H1 (cell line): ENCODE measurements at regions not wholly inside any gene's neighbourhood (a gene's known extent, or its start where the extent isn't known, plus 50 kb on each side); places are given as distances from the start of the nearest gene placed in this dataset.

Source experiments
- CTCF ChIA-PET: fragments of 300-600 bp; sonication (Branson Sonifier 250); formaldehyde crosslinking; loops from one replicate; lab custom pipeline; 2021; ENCODE audit not compliant: partially characterized antibody; lab: Charles Lee
- POLR2A ChIA-PET: fragments of 300-600 bp; sonication (Branson Sonifier 250); formaldehyde crosslinking; loops from one replicate; lab custom pipeline; 2021; ENCODE audit warnings: inconsistent platforms; ENCODE audit not compliant: partially characterized antibody; lab: Charles Lee
- DNase-seq, 2 experiments: peaks; one replicate each; pipeline versions ENCODE4 v3.0.0 to v3.0.0-alpha.2; 2010 to 2022; ENCODE audit warnings: low spot score in 2 of 2, low read depth in 1 of 2, mixed read lengths in 1 of 2
- FAIRE-seq: peaks from 2 replicates; lab custom pipeline; 2011; peaks lifted over from hg19 to GRCh38; lab: Jason Lieb, UNC
- H2AFZ ChIP-seq: 2 replicates; pipeline ENCODE4 v1.8.1; 2012; ENCODE audit warnings: low read length, inconsistent platforms
- H2AK5ac ChIP-seq: 2 replicates; pipeline ENCODE4 v1.6.1; 2013; ENCODE audit warnings: low read depth, low read length
- H2BK120ac ChIP-seq: replicated peaks from 2 replicates; pipeline ENCODE3; 2013; ENCODE audit warnings: low read depth, low read length, inconsistent platforms
- H2BK12ac ChIP-seq: 2 replicates; pipeline ENCODE4 v1.6.1; 2013; ENCODE audit warnings: low read depth, low read length
- H2BK15ac ChIP-seq: 2 replicates; pipeline ENCODE4 v1.6.1; 2013; ENCODE audit warnings: low read length
- H2BK20ac ChIP-seq: 2 replicates; pipeline ENCODE4 v1.6.1; 2013; ENCODE audit warnings: low read length
- H2BK5ac ChIP-seq: 2 replicates; pipeline ENCODE4 v1.6.1; 2013; ENCODE audit warnings: low read depth, low read length
- H3K14ac ChIP-seq: 2 replicates; pipeline ENCODE4 v1.6.1; 2013; ENCODE audit warnings: inconsistent platforms; ENCODE audit not compliant: insufficient read length
- H3K18ac ChIP-seq: 2 replicates; pipeline ENCODE4 v1.6.1; 2013; ENCODE audit warnings: low read length; ENCODE audit errors: extremely low read depth
- H3K23ac ChIP-seq: 2 replicates; pipeline ENCODE4 v1.6.1; 2013; ENCODE audit warnings: inconsistent platforms; ENCODE audit not compliant: insufficient read length
- H3K23me2 ChIP-seq: 2 replicates; pipeline ENCODE4 v1.6.1; 2013; ENCODE audit warnings: low read depth, low read length
- H3K27ac ChIP-seq: 2 replicates; pipeline ENCODE4 v1.6.1; 2011; ENCODE audit warnings: low read depth, low read length, inconsistent platforms
- H3K27me3 ChIP-seq, 4 experiments: replicated peaks in 1 of 4; 1 replicate in 1 of 4; 2 replicates in 3 of 4; pipeline versions ENCODE4 v1.6.1 to v1.8.1; 2011 to 2013; ENCODE audit warnings: low read length in 3 of 4, mild to moderate bottlenecking in 3 of 4, inconsistent platforms in 2 of 4, mixed read lengths in 2 of 4, moderate library complexity in 1 of 4; ENCODE audit not compliant: control insufficient read depth in 3 of 4, insufficient read depth in 3 of 4; ENCODE audit errors: extremely low read depth in 1 of 4
- H3K36me3 ChIP-seq, 4 experiments: 2 replicates each; pipeline versions ENCODE4 v1.6.1 to v1.8.1; 2011 to 2013; ENCODE audit warnings: mild to moderate bottlenecking in 4 of 4, low read length in 3 of 4, moderate library complexity in 2 of 4, control low read depth in 1 of 4, inconsistent platforms in 1 of 4; ENCODE audit not compliant: insufficient read depth in 4 of 4, control insufficient read depth in 2 of 4
- H3K4ac ChIP-seq: replicated peaks from 2 replicates; pipeline ENCODE3; 2013; ENCODE audit warnings: low read length, low read depth, mixed read lengths, inconsistent platforms; ENCODE audit not compliant: insufficient read length
- H3K4me1 ChIP-seq, 4 experiments: replicated peaks in 1 of 4; 1 replicate in 1 of 4; 2 replicates in 3 of 4; pipeline versions ENCODE4 v1.6.1 to v1.8.1; 2011 to 2013; ENCODE audit warnings: low read length in 3 of 4, inconsistent platforms in 2 of 4, mixed read lengths in 1 of 4; ENCODE audit not compliant: insufficient read depth in 4 of 4, control insufficient read depth in 3 of 4
- H3K4me2 ChIP-seq, 2 experiments: 2 replicates each; pipeline versions ENCODE4 v1.6.1 to v1.8.1; 2011 to 2013; ENCODE audit warnings: low read depth in 2 of 2, low read length in 2 of 2, control low read depth in 1 of 2, inconsistent platforms in 1 of 2, mild to moderate bottlenecking in 1 of 2; ENCODE audit not compliant: insufficient read depth in 1 of 2
- H3K4me3 ChIP-seq, 4 experiments: fragments of 200-600, 300-600 bp in 1 of 4; sonication (generic), shearing (Covaris generic), sonication (Bioruptor Twin) in 1 of 4; 2 replicates each; pipeline versions ENCODE4 v1.5.1 to v1.8.1; 2011 to 2016; ENCODE audit warnings: low read length in 4 of 4, low read depth in 3 of 4, control low read depth in 2 of 4, inconsistent platforms in 2 of 4, mild to moderate bottlenecking in 2 of 4, mixed read lengths in 1 of 4, moderate library complexity in 1 of 4; ENCODE audit not compliant: insufficient read depth in 2 of 4; ENCODE audit errors: extremely low read depth in 1 of 4
- H3K56ac ChIP-seq: replicated peaks from 2 replicates; pipeline ENCODE3; 2013; ENCODE audit warnings: low read depth, mild to moderate bottlenecking, mixed read lengths, low read length, inconsistent platforms; ENCODE audit not compliant: insufficient read length
- H3K79me1 ChIP-seq: 2 replicates; pipeline ENCODE4 v1.6.1; 2013; ENCODE audit warnings: low read depth, low read length, control low read depth
- H3K79me2 ChIP-seq, 2 experiments: 2 replicates each; pipeline versions ENCODE4 v1.6.1 to v1.8.1; 2012 to 2013; ENCODE audit warnings: low read length in 2 of 2, mild to moderate bottlenecking in 2 of 2, inconsistent platforms in 1 of 2; ENCODE audit not compliant: insufficient read depth in 2 of 2, control insufficient read depth in 1 of 2
- H3K9ac ChIP-seq, 4 experiments: replicated peaks in 1 of 4; 1 replicate in 1 of 4; 2 replicates in 3 of 4; pipeline versions ENCODE4 v1.6.1 to v1.8.1; 2011 to 2013; ENCODE audit warnings: low read depth in 3 of 4, low read length in 3 of 4, control low read depth in 2 of 4, mild to moderate bottlenecking in 2 of 4, moderate library complexity in 2 of 4, inconsistent platforms in 1 of 4; ENCODE audit errors: extremely low read depth in 1 of 4
- H3K9me3 ChIP-seq, 2 experiments: 2 replicates each; pipeline versions ENCODE4 v1.6.1 to v1.8.1; 2012 to 2013; ENCODE audit warnings: mild to moderate bottlenecking in 2 of 2, moderate library complexity in 2 of 2, control low read depth in 1 of 2, inconsistent platforms in 1 of 2, low read depth in 1 of 2, low read length in 1 of 2, mixed read lengths in 1 of 2; ENCODE audit not compliant: insufficient read depth in 2 of 2
- H4K20me1 ChIP-seq, 2 experiments: replicated peaks in 1 of 2; 2 replicates each; pipeline versions ENCODE3 to v1.8.1; 2011 to 2013; ENCODE audit warnings: inconsistent platforms in 2 of 2, low read length in 2 of 2, mild to moderate bottlenecking in 1 of 2; ENCODE audit not compliant: insufficient read depth in 2 of 2, control insufficient read depth in 1 of 2
- H4K5ac ChIP-seq: 2 replicates; pipeline ENCODE4 v1.6.1; 2013; ENCODE audit warnings: low read length, low read depth, mixed read lengths, inconsistent platforms; ENCODE audit not compliant: insufficient read length
- H4K8ac ChIP-seq: 2 replicates; pipeline ENCODE4 v1.8.0; 2013; ENCODE audit warnings: mild to moderate bottlenecking, moderate library complexity, low read length, inconsistent platforms; ENCODE audit not compliant: insufficient read depth; ENCODE audit errors: extremely low read depth
- H4K91ac ChIP-seq: replicated peaks from 2 replicates; pipeline ENCODE3; 2013; ENCODE audit warnings: low read length, mixed read lengths, inconsistent platforms; ENCODE audit not compliant: insufficient read length
- CBX5 ChIP-seq: fragments of 300-800, 300-1000 bp; sonication (generic); IDR thresholded peaks from 2 replicates; pipeline ENCODE4 v1.7.1; 2016; ENCODE audit warnings: antibody characterized with exemption, low read length, low read depth
- EGR1 ChIP-seq: IDR thresholded peaks from 2 replicates; pipeline ENCODE4 v1.6.1; 2011; ENCODE audit warnings: low read depth, low read length, borderline replicate concordance
- GABPA ChIP-seq: IDR thresholded peaks from 2 replicates; pipeline ENCODE4 v1.6.1; 2011; ENCODE audit warnings: mild to moderate bottlenecking, low read length, moderate library complexity, borderline replicate concordance; ENCODE audit not compliant: insufficient read depth
- HDAC2 ChIP-seq, 2 experiments: fragments of 300-600 bp in 1 of 2; sonication (generic) in 1 of 2; IDR thresholded peaks; 2 replicates each; pipeline ENCODE4 v1.6.1; 2011 to 2012; ENCODE audit warnings: low read depth in 2 of 2, low read length in 2 of 2, mild to moderate bottlenecking in 2 of 2, moderate library complexity in 2 of 2, borderline replicate concordance in 1 of 2, inconsistent platforms in 1 of 2
- HDAC6 ChIP-seq: IDR thresholded peaks from one replicate; pipeline ENCODE4 v1.7.1; 2012; ENCODE audit warnings: low read depth, mild to moderate bottlenecking, inconsistent platforms, low read length, moderate library complexity
- YY1 ChIP-seq: IDR thresholded peaks from 2 replicates; pipeline ENCODE4 v1.6.1; 2011; ENCODE audit warnings: low read depth, mild to moderate bottlenecking, low read length
- WGBS, 2 experiments: shearing (Covaris generic) in 1 of 2; methylation state at CpG; one replicate each; pipeline versions ENCODE4 v1.1.6 to v1.1.7; 2013 to 2015; ENCODE audit warnings: low lambda C conversion rate in 2 of 2, mixed read lengths in 2 of 2, inconsistent platforms in 1 of 2, low coverage in 1 of 2, missing lambda C conversion rate in 1 of 2; ENCODE audit not compliant: insufficient replicate concordance in 2 of 2, insufficient coverage in 1 of 2, insufficient read length in 1 of 2; ENCODE audit errors: extremely low coverage in 1 of 2, missing lambda C conversion rate in 1 of 2; 5-methylcytosine and 5-hydroxymethylcytosine counted together
- TF ChIP-seq, protein P1 (sequence below), 3 experiments: IDR thresholded peaks; 1 replicate in 2 of 3; 2 replicates in 1 of 3; pipeline versions ENCODE4 v1.5.1 to v1.6.1; 2011; ENCODE audit warnings: low read length in 3 of 3, mild to moderate bottlenecking in 3 of 3, inconsistent platforms in 2 of 3, low read depth in 1 of 3, moderate library complexity in 1 of 3; ENCODE audit not compliant: insufficient read depth in 1 of 3; ENCODE audit errors: control extremely low read depth in 1 of 3
- TF ChIP-seq, protein P2 (sequence below): IDR thresholded peaks from 2 replicates; pipeline ENCODE4 v1.6.1; 2012; ENCODE audit warnings: low read length, inconsistent platforms
- TF ChIP-seq, protein P3 (sequence below): IDR thresholded peaks from 2 replicates; pipeline ENCODE4 v1.6.1; 2011; ENCODE audit warnings: low read depth, mild to moderate bottlenecking, low read length; ENCODE audit not compliant: insufficient read depth

DNA sequence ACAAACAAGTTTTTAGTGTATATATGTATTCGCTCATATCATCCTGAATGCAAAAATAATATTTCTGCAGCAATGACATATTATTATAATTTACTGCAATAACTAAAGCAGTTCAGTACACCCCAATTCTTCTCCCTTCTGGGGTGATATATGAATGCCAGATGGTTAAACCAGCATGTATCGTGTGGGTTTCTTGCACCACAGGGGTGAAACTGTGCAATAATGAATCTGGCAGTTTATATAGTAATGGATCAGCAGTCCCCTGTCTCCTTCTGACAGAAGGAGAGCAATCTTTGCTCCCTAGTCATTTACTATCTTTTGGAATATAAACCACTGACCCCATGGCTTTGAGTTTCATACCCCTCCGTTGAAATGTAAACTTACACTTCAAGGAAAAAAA, 228.6 kb upstream of the KLHL1 start:
- no peaks in the 10 kb centered on the region for H3K9me3 ChIP-seq
- FAIRE-seq (no peak), DNase-seq (no peak)
- H3K4me1 ChIP-seq, result no peaks in the 10 kb centered on the region
- no peak overlapping the region for H2AFZ ChIP-seq
- H4K20me1 ChIP-seq, result no peaks in the 10 kb centered on the region
- no peak overlapping the region for H3K4ac ChIP-seq
- H3K18ac ChIP-seq, result no peak overlapping the region
- H2BK15ac ChIP-seq, result no peak overlapping the region
- no peaks in the 10 kb centered on the region for H3K36me3 ChIP-seq
- no peaks in the 10 kb centered on the region for H3K23me2 ChIP-seq
- H4K91ac ChIP-seq, result no peak overlapping the region
- no peak overlapping the region for H2BK120ac ChIP-seq
- H2BK20ac ChIP-seq, result no peak overlapping the region
- POLR2A ChIA-PET, result no interaction called here
- H3K4me2 ChIP-seq, result no peak overlapping the region
- H3K79me1 ChIP-seq, result no peaks in the 10 kb centered on the region
- no peak overlapping the region for H2BK12ac ChIP-seq
- no peak overlapping the region for H4K5ac ChIP-seq
- no peak overlapping the region for H4K8ac ChIP-seq
- no peak overlapping the region for H2BK5ac ChIP-seq
- no peaks in the 10 kb centered on the region for H3K79me2 ChIP-seq
- no peak overlapping the region for H3K4me3 ChIP-seq
- CTCF ChIA-PET, result interaction anchor here (1.2 kb wide), 1 partner anchor 232 kb away, joined by 4 read pairs; no protein-coding TSS in a partner anchor
- no peak overlapping the region for H3K56ac ChIP-seq
- H3K23ac ChIP-seq, result no peak overlapping the region
- no peak overlapping the region for H2AK5ac ChIP-seq
- no peak overlapping the region for H3K9ac ChIP-seq
- WGBS, 2 experiments, result 96% methylated on average over 3 of the region's 3 CpGs; no CpG with 5 or more reads in 1 of the 2 experiments
- H3K27me3 ChIP-seq, result no peaks in the 10 kb centered on the region
- H3K27ac ChIP-seq, result no peak overlapping the region
- no peak overlapping the region for H3K14ac ChIP-seq
- TF ChIP-seq HDAC2 (IDR thresholded peaks at IDR 0.05; ENCODE audit: borderline replicate concordance in 1 of 2, low read depth in 2 of 2, low read length in 2 of 2) (no peak), GABPA (no peak), HDAC6 (no peak), YY1 (no peak), CBX5 (no peak), EGR1 (no peak)
- TF ChIP-seq, protein P1, sequence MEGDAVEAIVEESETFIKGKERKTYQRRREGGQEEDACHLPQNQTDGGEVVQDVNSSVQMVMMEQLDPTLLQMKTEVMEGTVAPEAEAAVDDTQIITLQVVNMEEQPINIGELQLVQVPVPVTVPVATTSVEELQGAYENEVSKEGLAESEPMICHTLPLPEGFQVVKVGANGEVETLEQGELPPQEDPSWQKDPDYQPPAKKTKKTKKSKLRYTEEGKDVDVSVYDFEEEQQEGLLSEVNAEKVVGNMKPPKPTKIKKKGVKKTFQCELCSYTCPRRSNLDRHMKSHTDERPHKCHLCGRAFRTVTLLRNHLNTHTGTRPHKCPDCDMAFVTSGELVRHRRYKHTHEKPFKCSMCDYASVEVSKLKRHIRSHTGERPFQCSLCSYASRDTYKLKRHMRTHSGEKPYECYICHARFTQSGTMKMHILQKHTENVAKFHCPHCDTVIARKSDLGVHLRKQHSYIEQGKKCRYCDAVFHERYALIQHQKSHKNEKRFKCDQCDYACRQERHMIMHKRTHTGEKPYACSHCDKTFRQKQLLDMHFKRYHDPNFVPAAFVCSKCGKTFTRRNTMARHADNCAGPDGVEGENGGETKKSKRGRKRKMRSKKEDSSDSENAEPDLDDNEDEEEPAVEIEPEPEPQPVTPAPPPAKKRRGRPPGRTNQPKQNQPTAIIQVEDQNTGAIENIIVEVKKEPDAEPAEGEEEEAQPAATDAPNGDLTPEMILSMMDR (IDR thresholded peaks at IDR 0.05; ENCODE audit: control extremely low read depth in 1 of 3, insufficient read depth in 1 of 3, low read depth in 1 of 3, low read length in 3 of 3), result no peak
- TF ChIP-seq, protein P2, sequence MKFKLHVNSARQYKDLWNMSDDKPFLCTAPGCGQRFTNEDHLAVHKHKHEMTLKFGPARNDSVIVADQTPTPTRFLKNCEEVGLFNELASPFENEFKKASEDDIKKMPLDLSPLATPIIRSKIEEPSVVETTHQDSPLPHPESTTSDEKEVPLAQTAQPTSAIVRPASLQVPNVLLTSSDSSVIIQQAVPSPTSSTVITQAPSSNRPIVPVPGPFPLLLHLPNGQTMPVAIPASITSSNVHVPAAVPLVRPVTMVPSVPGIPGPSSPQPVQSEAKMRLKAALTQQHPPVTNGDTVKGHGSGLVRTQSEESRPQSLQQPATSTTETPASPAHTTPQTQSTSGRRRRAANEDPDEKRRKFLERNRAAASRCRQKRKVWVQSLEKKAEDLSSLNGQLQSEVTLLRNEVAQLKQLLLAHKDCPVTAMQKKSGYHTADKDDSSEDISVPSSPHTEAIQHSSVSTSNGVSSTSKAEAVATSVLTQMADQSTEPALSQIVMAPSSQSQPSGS, result no peak
- TF ChIP-seq, protein P3, sequence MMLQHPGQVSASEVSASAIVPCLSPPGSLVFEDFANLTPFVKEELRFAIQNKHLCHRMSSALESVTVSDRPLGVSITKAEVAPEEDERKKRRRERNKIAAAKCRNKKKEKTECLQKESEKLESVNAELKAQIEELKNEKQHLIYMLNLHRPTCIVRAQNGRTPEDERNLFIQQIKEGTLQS, result no peak
